Tibial artery (tissue), 4 donors: ENCODE measurements at regions not wholly inside any gene's neighbourhood (a gene's known extent, or its start where the extent isn't known, plus 50 kb on each side); places are given as distances from the start of the nearest gene placed in this dataset.

Experiments used
- DNase-seq, 2 donors: peaks; one replicate each; pipeline ENCODE4 v3.0.0-alpha.2; 2019
- H3K27ac ChIP-seq, 2 donors: fragments of 200-600 bp; sonication (generic) in 1 of 2; 1 replicate in 1 of 2; 2 replicates in 1 of 2; pipeline ENCODE4 v1.5.1; 2018 to 2019; ENCODE audit warnings: mild to moderate bottlenecking in 1 of 2
- H3K27me3 ChIP-seq, 2 donors: fragments of 200-600 bp; sonication (generic) in 1 of 2; one replicate each; pipeline versions ENCODE4 v1.5.1 to v1.6.0; 2016 to 2019
- H3K36me3 ChIP-seq, 3 donors: fragments of 200-600 bp; sonication (generic) in 2 of 3; one replicate each; pipeline ENCODE4 v1.5.1; 2016 to 2019; ENCODE audit warnings: mild to moderate bottlenecking in 2 of 3
- H3K4me1 ChIP-seq, 4 donors: fragments of 200-600 bp; sonication (generic) in 2 of 4; 1 replicate in 3 of 4; 2 replicates in 1 of 4; pipeline ENCODE4 v1.5.1; 2016 to 2019
- H3K4me3 ChIP-seq, 2 donors: fragments of 200-600 bp; sonication (generic) in 1 of 2; 1 replicate in 1 of 2; 2 replicates in 1 of 2; pipeline ENCODE4 v1.5.1; 2018 to 2019; ENCODE audit warnings: mild to moderate bottlenecking in 2 of 2
- H3K9me3 ChIP-seq, 3 donors: fragments of 200-600 bp; sonication (generic) in 1 of 3; one replicate each; pipeline ENCODE4 v1.5.1; 2016 to 2019
- CTCF ChIP-seq, 2 experiments: fragments of 200-600 bp in 1 of 2; fragments of 450-650 bp in 1 of 2; IDR thresholded peaks; one replicate each; pipeline ENCODE4 v1.5.1; 2017 to 2019; ENCODE audit warnings: antibody characterized with exemption in 2 of 2, mild to moderate bottlenecking in 1 of 2, moderate library complexity in 1 of 2
- intact Hi-C: fragments of 100-400 bp; cut with DNase I; formaldehyde crosslinking; loops from one replicate; pipeline ENCODE4 v1.15.0; 2023; ENCODE audit warnings: low total_unique reads

DNA sequence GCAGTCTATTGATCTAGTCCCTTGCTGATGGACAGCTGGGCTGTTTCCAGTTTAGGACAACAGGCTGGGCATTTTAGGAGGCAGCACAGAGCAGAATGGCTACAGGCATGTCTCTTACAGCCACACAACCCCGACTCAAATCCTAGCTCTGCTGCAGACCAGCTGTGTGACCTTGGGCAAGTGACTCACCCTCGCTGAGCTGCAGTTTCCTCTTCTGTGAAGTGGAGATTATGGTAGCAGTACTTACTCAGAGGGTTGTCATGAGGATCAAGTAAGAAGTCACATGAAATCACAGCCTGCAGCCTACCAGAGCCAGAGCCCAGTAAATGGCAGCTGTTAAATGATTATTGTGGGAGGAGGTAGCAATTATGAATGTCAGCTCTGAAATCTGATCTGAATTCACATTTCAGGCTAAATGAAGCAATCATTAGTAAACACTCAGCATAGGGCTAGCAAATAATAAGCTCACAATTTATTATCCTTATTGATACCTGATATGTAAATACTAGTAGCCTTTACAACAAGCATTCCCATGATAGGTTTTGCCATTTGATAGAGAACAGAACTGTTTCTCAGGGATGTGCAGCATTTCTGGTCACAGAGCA is 58.9 kb downstream of the MYEOV start:
- no peaks in the 10 kb centered on the region for H3K9me3 ChIP-seq
- intact Hi-C loops, result no loop called here
- no peak overlapping the region for H3K27ac ChIP-seq
- no peak overlapping the region for H3K4me3 ChIP-seq
- no peak for TF ChIP-seq CTCF (IDR thresholded peaks at IDR 0.05)
- H3K4me1 ChIP-seq, result no peaks in the 10 kb centered on the region
- DNase-seq, result peak in 1 of 2 donors; percentile 9
- no peaks in the 10 kb centered on the region for H3K36me3 ChIP-seq
- H3K27me3 ChIP-seq, result peaks cover 0 to 28% of the 10 kb centered on the region in 2 donors

GRCh38 chr11:69353696-69354544 is 60.0 kb downstream of the MYEOV start:
- no peak overlapping the region for H3K4me3 ChIP-seq
- H3K27me3 ChIP-seq, result peaks cover 0 to 28% of the 10 kb centered on the region in 2 donors
- H3K9me3 ChIP-seq, result no peaks in the 10 kb centered on the region
- H3K4me1 ChIP-seq, result no peaks in the 10 kb centered on the region
- no peaks in the 10 kb centered on the region for H3K36me3 ChIP-seq
- no peak overlapping the region for H3K27ac ChIP-seq
- intact Hi-C loops, result no loop called here
- peak in 1 of 2 donors; percentile 52 for DNase-seq
- no peak for TF ChIP-seq CTCF (IDR thresholded peaks at IDR 0.05)

GRCh38 chr11:69354545-69354897 is 60.6 kb downstream of the MYEOV start:
- no peak for DNase-seq
- H3K4me3 ChIP-seq, result no peak overlapping the region
- no peaks in the 10 kb centered on the region for H3K9me3 ChIP-seq
- H3K27ac ChIP-seq, result no peak overlapping the region
- H3K4me1 ChIP-seq, result no peaks in the 10 kb centered on the region
- H3K27me3 ChIP-seq, result peaks cover 0 to 28% of the 10 kb centered on the region in 2 donors
- H3K36me3 ChIP-seq, result no peaks in the 10 kb centered on the region
- intact Hi-C loops, result no loop called here
- TF ChIP-seq CTCF (IDR thresholded peaks at IDR 0.05), result no peak

DNA sequence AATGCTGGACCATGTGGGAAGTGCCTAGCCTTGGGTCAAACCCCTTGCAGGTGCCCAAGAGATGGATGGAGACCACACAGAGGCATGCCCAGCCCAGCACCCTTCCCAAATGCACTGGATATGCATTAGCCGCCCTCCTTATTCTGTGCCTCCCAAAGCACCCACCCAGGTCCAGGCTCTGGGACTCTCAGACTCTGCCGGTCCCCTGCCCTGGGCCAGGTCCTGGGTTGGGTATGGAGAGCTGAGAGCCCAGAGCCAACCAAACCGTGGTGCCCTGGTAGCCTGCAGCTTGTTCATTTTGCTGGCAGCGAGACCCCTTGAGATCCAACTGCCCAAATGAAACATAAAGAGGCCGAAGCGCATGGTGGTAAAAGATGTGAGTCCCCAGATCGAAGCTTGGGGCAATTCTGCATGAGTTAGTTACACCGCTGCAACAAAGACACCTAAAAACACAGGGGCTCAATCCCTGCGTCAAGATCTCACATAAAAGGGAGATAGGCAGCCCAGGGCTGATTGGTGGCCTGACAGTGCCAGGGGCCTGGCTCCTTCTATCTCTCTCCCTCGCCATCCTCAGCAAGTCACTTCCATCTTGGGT is 61.5 kb downstream of the MYEOV start:
- Histone ChIP-seq H3K36me3 (no peaks in the 10 kb centered on the region), H3K9me3 (peaks cover 0 to 7% (median 5%) of the 10 kb centered on the region in 3 donors), H3K4me3 (no peak overlapping the region), H3K27me3 (peaks cover 0 to 28% of the 10 kb centered on the region in 2 donors), H3K4me1 (no peaks in the 10 kb centered on the region), H3K27ac (no peak overlapping the region)
- intact Hi-C loops, result no loop called here
- no peak for TF ChIP-seq CTCF (IDR thresholded peaks at IDR 0.05)
- peak in 1 of 2 donors; percentile 47 for DNase-seq

GRCh38 chr11:69355959-69356702 is 62.2 kb downstream of the MYEOV start:
- no peaks in the 10 kb centered on the region for H3K36me3 ChIP-seq
- no peak overlapping the region for H3K4me3 ChIP-seq
- no peak overlapping the region for H3K27ac ChIP-seq
- no peak for DNase-seq
- intact Hi-C loops, result no loop called here
- H3K9me3 ChIP-seq, result peaks cover 0 to 7% (median 5%) of the 10 kb centered on the region in 3 donors
- no peak for TF ChIP-seq CTCF (IDR thresholded peaks at IDR 0.05)
- H3K4me1 ChIP-seq, result no peaks in the 10 kb centered on the region
- peaks cover 0 to 28% of the 10 kb centered on the region in 2 donors for H3K27me3 ChIP-seq
